Adipocyte (in vitro differentiated cells): ENCODE measurements at regions not wholly inside any gene's neighbourhood (a gene's known extent, or its start where the extent isn't known, plus 50 kb on each side); places are given as distances from the start of the nearest gene placed in this dataset.

Source experiments
- DNase-seq: peaks from one replicate; pipeline ENCODE4 v3.0.0-alpha.2; 2015; ENCODE audit warnings: low read depth
- H3K27me3 ChIP-seq: replicated peaks from 2 replicates; pipeline ENCODE4 v1.7.0; 2013; ENCODE audit warnings: mild to moderate bottlenecking, low read length, moderate library complexity; ENCODE audit not compliant: control insufficient read depth, insufficient read depth
- H3K36me3 ChIP-seq: 2 replicates; pipeline ENCODE4 v1.7.0; 2013; ENCODE audit warnings: low read length, mild to moderate bottlenecking, moderate library complexity; ENCODE audit not compliant: control insufficient read depth, insufficient read depth, severe bottlenecking
- H3K4me1 ChIP-seq: 2 replicates; pipeline ENCODE4 v1.7.0; 2013; ENCODE audit warnings: mild to moderate bottlenecking, low read length, moderate library complexity; ENCODE audit not compliant: control insufficient read depth, insufficient read depth
- H3K4me3 ChIP-seq: 2 replicates; pipeline ENCODE4 v1.7.0; 2013; ENCODE audit warnings: mild to moderate bottlenecking, low read length, moderate library complexity
- H3K9ac ChIP-seq: 2 replicates; pipeline ENCODE4 v1.7.0; 2013; ENCODE audit warnings: mild to moderate bottlenecking, low read length, moderate library complexity
- H3K9me3 ChIP-seq: 2 replicates; pipeline ENCODE4 v1.7.0; 2013; ENCODE audit warnings: mild to moderate bottlenecking, low read length, moderate library complexity; ENCODE audit not compliant: control insufficient read depth

DNA sequence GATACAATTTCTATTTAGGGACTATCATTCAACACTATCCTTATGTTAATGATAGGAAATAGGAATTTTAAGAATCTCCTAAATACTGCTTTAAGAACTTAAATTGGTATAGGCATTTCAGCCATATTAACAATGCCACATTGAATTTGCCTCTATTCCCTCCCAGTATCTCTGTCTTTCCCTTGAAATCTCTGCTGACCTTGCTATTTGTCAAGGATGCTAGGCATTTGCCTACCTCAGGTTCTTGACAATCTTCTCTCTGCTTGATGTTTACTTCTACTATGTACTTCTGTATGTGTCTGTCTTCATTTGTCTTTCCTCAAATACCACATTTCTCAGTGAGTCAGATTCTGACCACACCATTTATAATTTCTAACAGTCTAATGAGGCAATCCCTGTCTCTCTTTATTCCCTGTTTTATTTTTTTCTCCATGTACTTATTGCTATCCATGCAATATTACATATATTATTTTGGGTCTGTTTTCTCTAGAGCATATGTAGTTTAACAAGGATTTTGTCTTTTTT lies 1461.4 kb upstream of the CDH9 start:
- no peaks in the 10 kb centered on the region for H3K36me3 ChIP-seq
- H3K9me3 ChIP-seq: no peaks in the 10 kb centered on the region
- H3K27me3 ChIP-seq: no peaks in the 10 kb centered on the region
- no peaks in the 10 kb centered on the region for H3K4me1 ChIP-seq
- no peak overlapping the region for H3K9ac ChIP-seq
- no peak overlapping the region for H3K4me3 ChIP-seq
- peak; percentile 21 for DNase-seq

DNA sequence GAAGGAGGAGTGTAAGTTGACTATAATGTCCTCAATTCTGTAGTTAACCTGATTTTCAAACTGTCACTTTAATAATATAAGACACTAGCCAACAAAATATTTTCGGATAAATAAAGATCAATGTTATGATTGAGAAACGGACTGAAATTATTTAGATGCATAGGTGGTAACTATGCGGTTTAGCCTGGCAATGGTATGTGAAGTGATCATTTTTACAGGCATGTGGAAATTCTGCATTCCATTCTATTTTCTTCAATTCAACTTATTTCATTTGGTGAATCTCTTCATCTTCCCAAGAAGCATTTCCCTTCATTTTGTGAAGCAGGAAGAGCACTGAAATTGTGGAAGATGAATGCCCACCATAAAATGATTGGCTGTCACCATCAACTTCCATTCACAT lies 1457.5 kb upstream of the CDH9 start:
- Histone ChIP-seq H3K9me3 (no peaks in the 10 kb centered on the region), H3K27me3 (no peaks in the 10 kb centered on the region), H3K36me3 (no peaks in the 10 kb centered on the region), H3K9ac (no peak overlapping the region), H3K4me3 (no peak overlapping the region), H3K4me1 (no peaks in the 10 kb centered on the region)
- DNase-seq: no peak

DNA sequence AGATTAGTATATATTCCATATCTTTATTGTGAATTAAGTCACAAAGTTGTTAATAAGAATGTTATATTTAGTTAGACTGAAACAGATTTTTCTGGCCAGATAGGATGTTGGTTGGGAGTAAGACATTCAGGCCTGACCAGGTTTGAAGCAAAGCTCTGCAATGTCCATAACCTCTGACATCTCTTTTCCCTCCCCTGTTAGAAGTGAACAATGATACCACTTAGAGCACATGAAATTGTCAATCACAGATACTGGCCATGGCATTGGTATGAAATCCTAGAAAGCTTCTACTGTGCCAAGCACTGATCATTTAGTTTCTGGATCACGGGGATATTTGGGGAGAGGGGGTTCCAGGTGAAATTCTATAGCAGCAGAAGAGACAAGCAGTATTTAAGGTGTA lies 1455.1 kb upstream of the CDH9 start:
- H3K9me3 ChIP-seq: no peaks in the 10 kb centered on the region
- no peaks in the 10 kb centered on the region for H3K27me3 ChIP-seq
- no peak for DNase-seq
- H3K4me1 ChIP-seq: no peaks in the 10 kb centered on the region
- H3K4me3 ChIP-seq: no peak overlapping the region
- H3K36me3 ChIP-seq: no peaks in the 10 kb centered on the region
- H3K9ac ChIP-seq: no peak overlapping the region

DNA sequence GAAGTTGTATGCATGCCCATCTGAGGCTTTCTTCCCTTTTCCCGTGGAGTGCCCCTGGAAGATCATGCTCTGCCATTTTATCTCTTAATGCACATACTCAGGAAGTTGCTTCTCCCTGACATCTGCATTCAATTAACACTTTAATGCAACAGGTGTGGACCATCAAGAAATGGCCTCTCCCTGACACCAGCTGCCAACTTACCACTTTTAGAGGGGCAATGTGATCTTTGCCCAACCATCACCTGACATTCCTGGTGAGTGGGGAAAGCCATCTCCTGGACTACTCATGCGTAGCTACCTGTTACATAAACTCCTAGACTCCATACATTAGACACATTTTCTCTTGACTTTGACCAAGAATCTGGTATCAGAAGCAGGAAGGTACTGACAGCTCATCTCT lies 1450.4 kb upstream of the CDH9 start:
- Histone ChIP-seq H3K36me3 (no peaks in the 10 kb centered on the region), H3K9ac (no peak overlapping the region), H3K9me3 (no peaks in the 10 kb centered on the region), H3K4me3 (no peak overlapping the region), H3K4me1 (no peaks in the 10 kb centered on the region), H3K27me3 (no peaks in the 10 kb centered on the region)
- no peak for DNase-seq

DNA sequence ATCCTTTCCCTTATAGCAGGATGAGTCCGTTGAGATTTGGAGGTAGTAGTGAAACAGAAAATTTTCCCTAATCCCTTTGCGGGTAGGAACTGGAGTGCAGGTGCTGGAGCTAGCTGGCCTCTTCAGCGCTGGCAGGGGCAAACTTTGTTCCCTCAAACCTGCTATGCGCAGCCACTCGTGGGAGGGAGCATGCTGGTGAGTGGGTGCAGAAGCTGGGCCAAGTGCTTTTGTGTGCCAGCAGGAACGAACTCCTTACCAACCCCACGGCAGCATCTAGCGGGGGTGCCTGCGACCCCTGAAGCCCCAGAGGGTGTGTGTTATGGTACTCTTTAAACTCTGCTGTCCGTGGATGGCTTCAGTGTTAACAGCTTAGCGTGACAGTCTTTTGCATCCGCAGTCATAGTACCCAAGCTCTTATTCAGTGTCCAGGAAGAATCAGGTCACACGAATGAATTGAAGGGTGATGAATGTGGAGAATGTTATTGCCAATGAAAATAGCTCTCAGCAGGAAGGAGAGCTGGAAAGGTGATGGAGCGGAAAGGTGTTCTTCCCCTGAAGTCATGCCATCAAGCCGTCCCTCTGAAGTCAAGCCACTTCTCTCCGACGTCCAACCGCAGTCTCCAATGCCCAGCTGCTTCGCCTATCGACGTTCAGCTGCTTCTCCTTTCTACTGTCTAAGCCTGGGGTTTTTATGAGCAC lies 1445.1 kb upstream of the CDH9 start:
- no peak for DNase-seq
- no peaks in the 10 kb centered on the region for H3K27me3 ChIP-seq
- no peak overlapping the region for H3K9ac ChIP-seq
- no peaks in the 10 kb centered on the region for H3K36me3 ChIP-seq
- no peak overlapping the region for H3K4me3 ChIP-seq
- no peaks in the 10 kb centered on the region for H3K9me3 ChIP-seq
- H3K4me1 ChIP-seq: no peaks in the 10 kb centered on the region

DNA sequence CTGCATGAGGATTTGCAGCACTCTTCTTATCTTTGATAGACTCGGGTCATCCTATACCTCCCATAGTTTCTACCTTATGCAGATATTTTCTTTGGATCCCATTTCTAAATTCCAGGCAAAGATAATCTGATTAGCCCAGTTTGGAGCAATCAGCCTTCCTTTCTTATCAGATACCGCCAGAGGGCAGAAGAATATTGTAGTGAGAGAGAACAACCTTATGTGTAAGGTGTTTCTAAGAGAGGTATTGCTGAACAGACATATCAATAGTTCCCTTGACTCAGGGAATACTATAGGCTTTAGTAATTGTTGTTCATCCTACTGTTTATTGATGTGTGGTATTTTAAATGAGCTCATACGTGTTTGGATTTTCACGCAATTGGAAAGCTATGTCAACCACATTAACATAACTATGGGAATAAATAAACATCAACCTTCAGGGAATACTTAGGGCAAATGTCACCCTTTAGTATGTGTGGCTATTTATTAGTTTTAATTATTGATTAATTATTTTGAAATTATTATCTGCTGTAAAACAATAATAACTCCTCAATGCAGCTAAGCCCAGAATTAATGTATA lies 1435.2 kb upstream of the CDH9 start:
- peak; percentile 72 for DNase-seq
- Histone ChIP-seq H3K27me3 (no peaks in the 10 kb centered on the region), H3K9ac (no peak overlapping the region), H3K9me3 (no peaks in the 10 kb centered on the region), H3K4me3 (no peak overlapping the region), H3K36me3 (no peaks in the 10 kb centered on the region), H3K4me1 (no peaks in the 10 kb centered on the region)

DNA sequence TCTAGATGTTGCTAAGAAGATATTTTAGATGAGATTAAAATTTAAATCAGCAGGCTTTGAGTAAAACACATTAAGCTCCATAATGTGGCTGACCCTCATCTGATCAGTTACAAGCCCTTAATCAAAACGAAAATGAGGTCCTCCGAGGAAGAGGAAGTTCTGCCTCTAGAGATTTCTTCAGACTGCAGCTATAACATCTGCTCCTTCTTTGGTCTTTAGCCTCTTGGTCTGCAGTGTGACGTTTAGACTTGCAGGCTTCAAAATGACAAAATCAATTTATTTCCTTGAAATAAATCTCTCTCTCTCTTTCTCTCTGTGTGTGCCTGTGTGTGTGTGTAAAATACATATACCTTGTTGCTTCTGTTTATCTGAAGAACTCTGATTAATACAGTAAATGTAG lies 1429.8 kb upstream of the CDH9 start:
- Histone ChIP-seq H3K36me3 (no peaks in the 10 kb centered on the region), H3K9ac (no peak overlapping the region), H3K9me3 (peaks cover 3% of the 10 kb centered on the region), H3K4me3 (no peak overlapping the region), H3K27me3 (no peaks in the 10 kb centered on the region), H3K4me1 (no peaks in the 10 kb centered on the region)
- DNase-seq: peak; percentile 16

DNA sequence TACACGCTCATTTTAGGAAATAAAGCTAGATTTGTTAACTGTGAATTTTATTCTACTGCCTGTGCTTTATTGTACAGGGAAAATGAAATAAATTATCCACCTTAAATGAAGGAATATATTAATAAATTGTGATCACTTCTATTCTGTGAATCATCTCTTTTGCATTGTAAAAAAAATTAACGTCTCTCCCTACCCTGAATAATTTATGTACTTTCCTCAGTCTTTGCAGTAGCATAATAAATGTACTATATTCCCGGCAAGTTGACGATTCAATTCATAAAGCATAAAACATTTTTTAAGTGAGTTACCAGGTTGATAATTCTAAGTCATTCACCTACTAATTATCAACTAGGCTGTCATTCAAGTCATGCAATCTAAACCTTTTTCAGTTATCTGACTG lies 1425.3 kb upstream of the CDH9 start:
- no peak overlapping the region for H3K9ac ChIP-seq
- no peaks in the 10 kb centered on the region for H3K36me3 ChIP-seq
- H3K9me3 ChIP-seq: peaks cover 3% of the 10 kb centered on the region
- no peak for DNase-seq
- no peaks in the 10 kb centered on the region for H3K27me3 ChIP-seq
- H3K4me3 ChIP-seq: no peak overlapping the region
- H3K4me1 ChIP-seq: no peaks in the 10 kb centered on the region

DNA sequence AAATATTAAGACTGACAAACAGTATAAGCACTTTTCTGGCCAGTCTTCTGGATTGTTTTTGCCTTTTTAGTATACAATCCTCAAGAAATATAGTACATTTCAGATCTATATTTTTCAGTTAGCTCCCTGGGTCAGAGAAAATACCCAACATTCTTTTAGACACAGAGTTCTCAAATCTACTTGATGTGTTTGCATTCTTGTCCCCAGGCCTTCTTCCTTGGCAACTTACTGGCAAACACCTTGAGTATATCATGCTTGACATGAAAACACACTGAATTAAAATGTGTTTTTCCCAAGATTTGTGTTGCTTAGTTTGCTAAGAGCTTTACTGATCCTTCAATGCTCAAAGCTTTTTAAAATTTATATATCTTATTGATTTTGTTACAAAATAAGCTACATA lies 1413.1 kb upstream of the CDH9 start:
- no peak overlapping the region for H3K4me3 ChIP-seq
- H3K4me1 ChIP-seq: no peaks in the 10 kb centered on the region
- H3K27me3 ChIP-seq: no peaks in the 10 kb centered on the region
- no peak overlapping the region for H3K9ac ChIP-seq
- H3K9me3 ChIP-seq: peaks cover 3% of the 10 kb centered on the region
- DNase-seq: no peak
- no peaks in the 10 kb centered on the region for H3K36me3 ChIP-seq

DNA sequence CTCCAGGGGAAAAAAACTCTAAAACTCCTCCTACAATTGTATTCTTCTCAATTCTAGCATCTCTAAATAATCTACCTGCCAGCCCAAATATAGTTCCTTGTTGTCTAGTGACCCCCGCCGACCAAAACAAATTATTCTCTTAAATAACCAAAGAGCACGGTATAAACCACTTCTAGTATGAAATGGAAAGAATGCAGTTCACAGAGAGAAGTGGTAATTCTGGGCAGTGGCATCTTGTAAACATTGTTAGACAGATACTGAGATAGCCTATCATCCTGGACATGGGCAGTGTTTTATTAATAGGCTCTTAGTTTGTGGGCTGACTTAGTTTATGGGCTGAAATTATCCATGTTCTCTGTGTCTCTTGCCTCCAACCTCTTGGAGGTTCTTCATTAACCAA lies 1412.6 kb upstream of the CDH9 start:
- H3K27me3 ChIP-seq: no peaks in the 10 kb centered on the region
- H3K4me1 ChIP-seq: no peaks in the 10 kb centered on the region
- H3K36me3 ChIP-seq: no peaks in the 10 kb centered on the region
- H3K4me3 ChIP-seq: no peak overlapping the region
- no peak overlapping the region for H3K9ac ChIP-seq
- DNase-seq: no peak
- peaks cover 7% of the 10 kb centered on the region for H3K9me3 ChIP-seq

DNA sequence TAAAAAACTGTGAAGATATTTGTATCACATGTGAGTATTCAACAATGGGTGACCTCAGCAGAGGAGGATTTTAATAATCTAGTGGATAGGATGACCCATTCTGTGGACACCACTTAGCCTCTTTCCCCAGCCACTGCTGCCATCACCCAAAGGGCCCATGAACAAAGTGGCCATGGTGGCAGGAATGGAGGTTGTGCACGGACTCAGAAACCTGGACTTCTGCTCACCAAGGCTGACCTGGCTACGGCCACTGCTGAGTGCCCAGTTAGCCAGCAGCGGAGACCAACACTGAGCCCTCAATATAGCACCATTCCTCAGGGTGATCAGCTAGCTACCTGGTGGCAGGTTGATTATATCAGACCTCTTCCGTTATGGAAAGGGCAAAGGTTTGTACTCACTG lies 1410.4 kb upstream of the CDH9 start:
- Histone ChIP-seq H3K9ac (no peak overlapping the region), H3K9me3 (peaks cover 22% of the 10 kb centered on the region), H3K27me3 (no peaks in the 10 kb centered on the region), H3K4me3 (no peak overlapping the region), H3K36me3 (no peaks in the 10 kb centered on the region), H3K4me1 (no peaks in the 10 kb centered on the region)
- no peak for DNase-seq
